ENCODE measurements at regions not wholly inside any gene's neighbourhood (a gene's known extent, or its start where the extent isn't known, plus 50 kb on each side); places are given as distances from the start of the nearest gene placed in this dataset.
"Not testable (repeated sequence)": the region's sequence is repeated elsewhere in the genome, so short reads cannot be mapped to it uniquely, and the experiment has no call there.

GRCh38 chr6:87754828-87755227 lies 52.8 kb upstream of the AKIRIN2 start:
- TF ChIP-seq CTCF (IDR thresholded peaks at IDR 0.05): no peak
- Histone ChIP-seq H3K27ac (no peak overlapping the region), H3K36me3 (no peaks in the 10 kb centered on the region), H3K4me1 (ENCODE audit: control insufficient read depth in 1 of 2, insufficient read depth in 1 of 2, low read depth in 1 of 2, low read length in 1 of 2) (peaks cover 43 to 46% of the 10 kb centered on the region in 2 experiments), H3K9me3 (no peaks in the 10 kb centered on the region), H3K4me3 (ENCODE audit: low read depth in 1 of 2, low read length in 1 of 2) (no peak overlapping the region), H3K27me3 (no peaks in the 10 kb centered on the region)

- Histone ChIP-seq H3K36me3 (no peaks in the 10 kb centered on the region), H3K27ac (no peak overlapping the region), H3K9me3 (no peaks in the 10 kb centered on the region), H3K27me3 (no peaks in the 10 kb centered on the region), H3K4me1 (ENCODE audit: control insufficient read depth in 1 of 2, insufficient read depth in 1 of 2, low read depth in 1 of 2, low read length in 1 of 2) (peaks cover 40 to 41% of the 10 kb centered on the region in 2 experiments), H3K4me3 (ENCODE audit: low read depth in 1 of 2, low read length in 1 of 2) (no peak overlapping the region)
- no peak for TF ChIP-seq CTCF (IDR thresholded peaks at IDR 0.05)
Measured at GRCh38 chr6:87753131-87753685, 51.2 kb upstream of the AKIRIN2 start.

- peaks cover 40 to 41% of the 10 kb centered on the region in 2 experiments for H3K4me1 ChIP-seq (ENCODE audit: control insufficient read depth in 1 of 2, insufficient read depth in 1 of 2, low read depth in 1 of 2, low read length in 1 of 2)
- not testable (repeated sequence) for H3K27ac ChIP-seq; H3K27me3 ChIP-seq; H3K9me3 ChIP-seq; H3K4me3 ChIP-seq (ENCODE audit: low read depth in 1 of 2, low read length in 1 of 2); H3K36me3 ChIP-seq
Measured at GRCh38 chr6:87752503-87752902, 50.5 kb upstream of the AKIRIN2 start.
